Neuronal stem cell (in vitro differentiated cells): ENCODE measurements at regions not wholly inside any gene's neighbourhood (a gene's known extent, or its start where the extent isn't known, plus 50 kb on each side); places are given as distances from the start of the nearest gene placed in this dataset.

Experiments used
- DNase-seq: peaks from one replicate; pipeline ENCODE4 v3.0.0-alpha.2; 2013; ENCODE audit warnings: low spot score
- H2AFZ ChIP-seq: one replicate; pipeline ENCODE4 v1.6.1; 2013; ENCODE audit warnings: mild to moderate bottlenecking, low read length, inconsistent platforms
- H2AK5ac ChIP-seq: 2 replicates; pipeline ENCODE4 v1.6.1; 2013; ENCODE audit warnings: low read depth, mild to moderate bottlenecking, inconsistent platforms, low read length, moderate library complexity, mixed read lengths
- H2BK120ac ChIP-seq: 2 replicates; pipeline ENCODE4 v1.6.1; 2013; ENCODE audit warnings: low read depth, mild to moderate bottlenecking, inconsistent platforms, low read length, moderate library complexity, mixed read lengths
- H2BK12ac ChIP-seq: one replicate; pipeline ENCODE4 v1.6.1; 2013; ENCODE audit warnings: low read length, inconsistent platforms
- H2BK15ac ChIP-seq: 2 replicates; pipeline ENCODE4 v1.6.1; 2013; ENCODE audit warnings: mild to moderate bottlenecking, low read length, inconsistent platforms, mixed read lengths
- H2BK5ac ChIP-seq: one replicate; pipeline ENCODE4 v1.6.1; 2013; ENCODE audit warnings: inconsistent platforms, mild to moderate bottlenecking, low read length, moderate library complexity
- H3K14ac ChIP-seq: one replicate; pipeline ENCODE4 v1.6.1; 2013; ENCODE audit warnings: low read length, inconsistent platforms
- H3K18ac ChIP-seq: 2 replicates; pipeline ENCODE4 v1.6.1; 2013; ENCODE audit warnings: low read length, inconsistent platforms
- H3K23ac ChIP-seq: 2 replicates; pipeline ENCODE4 v1.6.1; 2013; ENCODE audit warnings: low read depth, mild to moderate bottlenecking, mixed read lengths, low read length, inconsistent platforms; ENCODE audit not compliant: poor library complexity
- H3K27ac ChIP-seq: replicated peaks from 3 replicates; pipeline ENCODE4 v1.5.1; 2013; ENCODE audit warnings: low read length, inconsistent platforms
- H3K27me3 ChIP-seq, 3 experiments: 2 replicates each; pipeline ENCODE4 v1.6.1; 2013; ENCODE audit warnings: low read length in 3 of 3, mild to moderate bottlenecking in 2 of 3, inconsistent platforms in 1 of 3, low read depth in 1 of 3, mixed read lengths in 1 of 3, moderate library complexity in 1 of 3; ENCODE audit not compliant: control insufficient read depth in 3 of 3, insufficient read depth in 3 of 3
- H3K36me3 ChIP-seq, 2 donors: replicated peaks in 1 of 2; 2 replicates each; pipeline ENCODE4 v1.6.1; 2013; ENCODE audit warnings: low read length in 2 of 2; ENCODE audit not compliant: control insufficient read depth in 2 of 2, insufficient read depth in 2 of 2
- H3K4ac ChIP-seq: 2 replicates; pipeline ENCODE4 v1.6.1; 2013; ENCODE audit warnings: inconsistent platforms, mild to moderate bottlenecking, low read length, moderate library complexity
- H3K4me1 ChIP-seq, 2 donors: 1 replicate in 1 of 2; 2 replicates in 1 of 2; pipeline ENCODE4 v1.6.1; 2013; ENCODE audit warnings: low read length in 2 of 2, low read depth in 1 of 2; ENCODE audit not compliant: control insufficient read depth in 2 of 2, insufficient read depth in 1 of 2
- H3K4me2 ChIP-seq: one replicate; pipeline ENCODE4 v1.6.1; 2013; ENCODE audit warnings: mild to moderate bottlenecking, low read length, inconsistent platforms; ENCODE audit not compliant: insufficient read depth, poor library complexity, severe bottlenecking
- H3K4me3 ChIP-seq, 2 donors: 2 replicates each; pipeline ENCODE4 v1.5.1; 2013; ENCODE audit warnings: low read length in 2 of 2, mild to moderate bottlenecking in 2 of 2, inconsistent platforms in 1 of 2, moderate library complexity in 1 of 2
- H3K79me1 ChIP-seq: one replicate; pipeline ENCODE4 v1.6.1; 2013; ENCODE audit warnings: low read depth, mild to moderate bottlenecking, inconsistent platforms, low read length, moderate library complexity
- H3K9ac ChIP-seq: one replicate; pipeline ENCODE4 v1.6.1; 2013; ENCODE audit warnings: mild to moderate bottlenecking, low read depth, low read length, inconsistent platforms; ENCODE audit not compliant: poor library complexity
- H3K9me3 ChIP-seq, 2 donors: replicated peaks in 1 of 2; 2 replicates each; pipeline versions ENCODE3 to v1.6.1; 2013; ENCODE audit warnings: low read length in 2 of 2, mild to moderate bottlenecking in 2 of 2, inconsistent platforms in 1 of 2, low read depth in 1 of 2, mixed read lengths in 1 of 2, moderate library complexity in 1 of 2; ENCODE audit not compliant: control insufficient read depth in 2 of 2, insufficient read depth in 1 of 2
- H4K8ac ChIP-seq: one replicate; pipeline ENCODE4 v1.6.1; 2013; ENCODE audit warnings: low read depth, mild to moderate bottlenecking, inconsistent platforms, low read length, moderate library complexity
- H4K91ac ChIP-seq: one replicate; pipeline ENCODE4 v1.6.1; 2013; ENCODE audit warnings: low read length, low read depth, mild to moderate bottlenecking, inconsistent platforms; ENCODE audit not compliant: poor library complexity
- WGBS, 2 donors: extraction: QIAGEN DNeasy Blood & Tissue Kit; methylation state at CpG; one replicate each; pipeline ENCODE4 v1.1.7; 2013; ENCODE audit warnings: missing lambda C conversion rate in 2 of 2, mixed read lengths in 1 of 2; ENCODE audit not compliant: insufficient read length in 2 of 2, insufficient replicate concordance in 1 of 2; ENCODE audit errors: extremely low coverage in 2 of 2; 5-methylcytosine and 5-hydroxymethylcytosine counted together

GRCh38 chr4:83832110-83832825, 296.4 kb downstream of the GPAT3 start:
- no peak overlapping the region for H3K4me3 ChIP-seq

GRCh38 chr4:83831588-83831987, 295.7 kb downstream of the GPAT3 start:
- Histone ChIP-seq H3K4me2 (no peak overlapping the region), H3K4me1 (peaks cover 0 to 4% of the 10 kb centered on the region in 2 donors), H2BK5ac (no peak overlapping the region), H3K4ac (no peak overlapping the region), H3K27me3 (peaks cover 0 to 2% (median 0%) of the 10 kb centered on the region in 3 experiments), H2AK5ac (no peak overlapping the region), H3K36me3 (no peaks in the 10 kb centered on the region), H3K4me3 (no peak overlapping the region), H4K8ac (no peak overlapping the region), H4K91ac (no peak overlapping the region), H3K18ac (no peak overlapping the region), H3K79me1 (no peaks in the 10 kb centered on the region), H3K23ac (no peak overlapping the region), H3K9me3 (no peaks in the 10 kb centered on the region), H3K9ac (no peak overlapping the region), H2BK120ac (no peak overlapping the region), H3K27ac (no peak overlapping the region), H2AFZ (no peak overlapping the region), H2BK12ac (no peak overlapping the region), H2BK15ac (no peak overlapping the region), H3K14ac (no peak overlapping the region)
- DNase-seq = no peak

More at GRCh38 chr4:83832110-83832825, 296.4 kb downstream of the GPAT3 start:
- Histone ChIP-seq H3K4me2 (no peak overlapping the region), H2AK5ac (no peak overlapping the region), H2BK5ac (no peak overlapping the region), H3K18ac (no peak overlapping the region), H3K9ac (no peak overlapping the region), H3K23ac (no peak overlapping the region), H3K14ac (no peak overlapping the region), H3K79me1 (no peaks in the 10 kb centered on the region), H4K8ac (no peak overlapping the region), H3K9me3 (no peaks in the 10 kb centered on the region), H3K36me3 (no peaks in the 10 kb centered on the region), H3K27ac (no peak overlapping the region), H3K27me3 (no peaks in the 10 kb centered on the region), H4K91ac (no peak overlapping the region), H3K4ac (no peak overlapping the region), H2BK15ac (no peak overlapping the region), H2BK12ac (no peak overlapping the region), H2AFZ (no peak overlapping the region), H3K4me1 (peaks cover 0 to 4% of the 10 kb centered on the region in 2 donors), H2BK120ac (no peak overlapping the region)
- WGBS, 2 donors = no CpG with 5 or more reads among the region's 4 CpGs
- no peak for DNase-seq

- Histone ChIP-seq H2BK12ac (no peak overlapping the region), H3K23ac (no peak overlapping the region), H3K4me1 (peaks cover 0 to 4% of the 10 kb centered on the region in 2 donors), H2BK15ac (no peak overlapping the region), H3K9me3 (no peaks in the 10 kb centered on the region), H4K8ac (no peak overlapping the region), H2AFZ (no peak overlapping the region), H3K27me3 (peaks cover 0 to 2% (median 0%) of the 10 kb centered on the region in 3 experiments), H3K36me3 (no peaks in the 10 kb centered on the region), H2BK120ac (no peak overlapping the region), H3K14ac (no peak overlapping the region), H2AK5ac (no peak overlapping the region), H4K91ac (no peak overlapping the region), H3K4ac (no peak overlapping the region), H3K4me3 (no peak overlapping the region), H3K27ac (no peak overlapping the region), H2BK5ac (no peak overlapping the region), H3K9ac (no peak overlapping the region), H3K79me1 (no peaks in the 10 kb centered on the region), H3K4me2 (no peak overlapping the region), H3K18ac (no peak overlapping the region)
- no CpG with 5 or more reads among the region's 5 CpGs for WGBS, 2 donors
- DNase-seq = no peak
Measured at GRCh38 chr4:83830138-83830888, 294.4 kb downstream of the GPAT3 start.

- H3K18ac ChIP-seq = no peak overlapping the region
- H3K14ac ChIP-seq = no peak overlapping the region
- H3K79me1 ChIP-seq = no peaks in the 10 kb centered on the region
- no CpG with 5 or more reads among the region's 2 CpGs for WGBS, 2 donors
- no peak overlapping the region for H3K9ac ChIP-seq
- no peak overlapping the region for H3K23ac ChIP-seq
- H2AK5ac ChIP-seq = no peak overlapping the region
- H2AFZ ChIP-seq = no peak overlapping the region
- peaks cover 0 to 4% of the 10 kb centered on the region in 2 donors for H3K4me1 ChIP-seq
- H3K36me3 ChIP-seq = no peaks in the 10 kb centered on the region
- H3K27me3 ChIP-seq = peaks cover 0 to 2% (median 0%) of the 10 kb centered on the region in 3 experiments
- H3K9me3 ChIP-seq = no peaks in the 10 kb centered on the region
- no peak overlapping the region for H4K8ac ChIP-seq
- H2BK15ac ChIP-seq = no peak overlapping the region
- H3K4me3 ChIP-seq = no peak overlapping the region
- no peak overlapping the region for H3K4me2 ChIP-seq
- no peak overlapping the region for H3K27ac ChIP-seq
- H3K4ac ChIP-seq = no peak overlapping the region
- H2BK12ac ChIP-seq = no peak overlapping the region
- no peak overlapping the region for H4K91ac ChIP-seq
- H2BK120ac ChIP-seq = no peak overlapping the region
- no peak overlapping the region for H2BK5ac ChIP-seq
- DNase-seq = no peak
Measured at GRCh38 chr4:83828601-83829000, 292.7 kb downstream of the GPAT3 start.
